Endothelial cell of umbilical vein (primary cell): ENCODE measurements at regions not wholly inside any gene's neighbourhood (a gene's known extent, or its start where the extent isn't known, plus 50 kb on each side); places are given as distances from the start of the nearest gene placed in this dataset.

Experiments
- EZH2 ChIP-seq: IDR thresholded peaks from 2 replicates; pipeline ENCODE4 v1.6.1; 2012; ENCODE audit warnings: borderline replicate concordance, low read depth, mild to moderate bottlenecking, moderate library complexity, low read length, inconsistent platforms; ENCODE audit not compliant: severe bottlenecking
- MYC ChIP-seq: IDR thresholded peaks from one replicate; pipeline ENCODE4 v1.6.1; 2011; ENCODE audit warnings: mild to moderate bottlenecking, low read depth, low read length
- POLR2A ChIP-seq: IDR thresholded peaks from 2 replicates; pipeline ENCODE4 v1.6.1; 2012; ENCODE audit warnings: low read depth, mild to moderate bottlenecking, control low read depth, low read length
- TF ChIP-seq, protein P1 (sequence below), 2 donors: IDR thresholded peaks; 1 replicate in 1 of 2; 2 replicates in 1 of 2; pipeline ENCODE4 v1.5.1; 2011; ENCODE audit warnings: low read length in 2 of 2, mild to moderate bottlenecking in 2 of 2, moderate library complexity in 2 of 2, control low read depth in 1 of 2, inconsistent platforms in 1 of 2, low read depth in 1 of 2; ENCODE audit not compliant: insufficient read depth in 1 of 2; ENCODE audit errors: extremely low read depth in 1 of 2

DNA sequence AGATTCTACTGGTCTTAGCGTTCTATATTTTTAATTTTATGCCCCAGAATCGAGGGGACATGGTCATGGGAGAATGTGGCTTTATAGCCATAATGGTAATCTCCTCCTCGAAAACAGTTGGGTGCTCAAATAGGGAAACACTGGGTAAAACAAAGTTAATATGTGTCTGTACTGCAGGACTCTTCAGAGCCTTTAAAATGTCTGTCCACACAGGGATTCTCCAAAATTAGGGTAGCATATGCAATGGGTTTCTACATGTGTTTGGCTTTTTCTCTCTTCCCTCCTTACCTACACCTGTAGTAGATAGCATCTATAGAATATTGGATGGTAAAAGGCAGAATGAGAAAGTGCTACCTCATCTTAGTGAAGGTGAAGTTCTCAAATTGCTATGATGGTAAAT is 130.0 kb upstream of the NR3C1 start:
- TF ChIP-seq POLR2A (no peak), EZH2 (no peak), MYC (no peak)
- TF ChIP-seq, protein P1, sequence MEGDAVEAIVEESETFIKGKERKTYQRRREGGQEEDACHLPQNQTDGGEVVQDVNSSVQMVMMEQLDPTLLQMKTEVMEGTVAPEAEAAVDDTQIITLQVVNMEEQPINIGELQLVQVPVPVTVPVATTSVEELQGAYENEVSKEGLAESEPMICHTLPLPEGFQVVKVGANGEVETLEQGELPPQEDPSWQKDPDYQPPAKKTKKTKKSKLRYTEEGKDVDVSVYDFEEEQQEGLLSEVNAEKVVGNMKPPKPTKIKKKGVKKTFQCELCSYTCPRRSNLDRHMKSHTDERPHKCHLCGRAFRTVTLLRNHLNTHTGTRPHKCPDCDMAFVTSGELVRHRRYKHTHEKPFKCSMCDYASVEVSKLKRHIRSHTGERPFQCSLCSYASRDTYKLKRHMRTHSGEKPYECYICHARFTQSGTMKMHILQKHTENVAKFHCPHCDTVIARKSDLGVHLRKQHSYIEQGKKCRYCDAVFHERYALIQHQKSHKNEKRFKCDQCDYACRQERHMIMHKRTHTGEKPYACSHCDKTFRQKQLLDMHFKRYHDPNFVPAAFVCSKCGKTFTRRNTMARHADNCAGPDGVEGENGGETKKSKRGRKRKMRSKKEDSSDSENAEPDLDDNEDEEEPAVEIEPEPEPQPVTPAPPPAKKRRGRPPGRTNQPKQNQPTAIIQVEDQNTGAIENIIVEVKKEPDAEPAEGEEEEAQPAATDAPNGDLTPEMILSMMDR (IDR thresholded peaks at IDR 0.05; ENCODE audit: extremely low read depth in 1 of 2, insufficient read depth in 1 of 2, low read depth in 1 of 2, low read length in 2 of 2): no peak
